OCI-M1 (cell line): ENCODE measurements at regions not wholly inside any gene's neighbourhood (a gene's known extent, or its start where the extent isn't known, plus 50 kb on each side); places are given as distances from the start of the nearest gene placed in this dataset.

Experiments used
- DNase-seq: peaks from one replicate; lab custom pipeline; 2025; lab: John Stamatoyannopoulos, UW

DNA sequence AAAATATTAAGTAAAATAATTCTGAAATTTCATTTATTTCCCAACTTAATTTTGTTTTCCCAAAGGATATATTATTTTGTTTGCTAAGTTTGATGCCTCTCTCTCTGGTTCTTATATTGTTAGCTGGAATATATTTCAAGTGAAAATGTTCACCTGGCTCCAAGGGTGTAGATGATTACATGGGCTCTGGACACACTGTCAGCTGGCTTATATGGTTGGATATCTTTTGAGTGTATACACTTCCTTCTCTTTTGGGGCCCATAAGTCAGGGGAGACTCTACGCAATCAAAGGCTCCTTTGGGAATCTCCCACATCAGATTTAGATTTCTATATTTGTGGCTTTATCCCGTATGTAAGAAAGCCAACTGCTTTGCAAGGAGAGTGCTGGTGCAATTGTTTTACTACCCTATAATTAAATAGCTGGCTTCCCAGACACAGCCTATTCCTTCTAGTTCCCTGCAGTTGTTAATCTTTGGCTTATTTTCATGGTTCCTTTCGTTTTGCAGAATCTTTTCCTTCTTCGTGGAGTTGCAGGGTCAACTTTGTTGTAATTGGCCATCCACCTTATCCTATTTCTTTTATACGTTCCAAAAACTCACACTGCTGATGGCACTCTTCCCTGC, 225.7 kb downstream of the DPH6 start:
- no peak for DNase-seq

DNA sequence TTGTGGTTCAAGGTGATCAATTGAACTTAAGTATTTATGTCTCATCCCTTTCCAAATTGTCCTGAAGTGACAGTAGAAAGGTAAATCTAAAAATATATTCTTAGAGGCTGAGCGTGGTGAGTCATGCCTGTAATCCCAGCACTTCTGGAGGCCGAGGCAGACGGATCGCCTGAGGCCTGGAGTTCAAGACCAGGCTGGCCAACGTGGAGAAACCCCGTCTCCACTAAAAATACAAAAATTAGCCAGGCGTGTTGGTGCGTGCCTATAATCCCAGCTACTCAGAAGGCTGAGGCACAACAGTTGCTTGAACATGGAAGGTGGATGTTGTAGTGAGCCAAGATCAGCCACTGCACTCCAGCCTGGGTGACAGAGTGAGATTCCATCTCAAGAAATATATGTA, 226.6 kb downstream of the DPH6 start:
- no peak for DNase-seq

DNA sequence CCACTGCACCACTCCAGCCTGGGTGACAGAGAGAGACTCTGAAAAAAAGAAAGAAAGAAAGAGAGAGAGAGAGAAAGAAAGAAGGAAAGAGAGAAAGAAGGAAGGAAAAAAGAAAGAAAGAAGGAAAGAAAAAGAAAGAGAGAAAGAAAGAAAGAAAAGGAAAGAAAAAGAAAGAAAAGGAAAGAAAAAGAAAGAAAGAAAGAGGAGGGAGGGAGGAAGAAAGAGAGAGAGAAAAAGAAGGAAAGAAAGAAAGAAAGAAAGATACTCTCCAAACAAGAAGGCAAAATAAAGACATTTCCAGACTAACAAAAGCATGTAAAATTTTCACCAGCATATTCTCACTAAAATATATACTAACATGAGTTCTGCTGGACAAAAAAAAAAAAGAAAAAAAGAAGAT, 228.7 kb downstream of the DPH6 start:
- no peak for DNase-seq

DNA sequence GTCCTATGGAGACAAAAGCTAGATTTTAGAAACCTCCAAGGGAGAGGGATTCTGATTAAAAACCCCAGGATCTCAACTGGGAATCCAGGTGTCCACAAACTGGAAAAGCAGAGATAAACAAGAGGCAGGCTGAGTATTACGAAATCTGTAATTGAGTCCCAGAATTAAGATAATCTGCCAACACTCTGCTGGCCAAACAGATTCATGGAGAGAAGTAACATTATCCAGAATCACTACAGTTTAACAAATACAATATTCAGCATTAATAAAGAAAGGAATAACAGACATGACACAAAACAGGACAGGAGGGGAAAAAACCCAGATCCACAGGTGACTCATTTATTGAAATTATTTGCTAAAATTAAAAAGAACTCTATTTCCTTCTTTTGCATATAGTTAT, 227.2 kb upstream of the NANOGP8 start:
- no peak for DNase-seq

DNA sequence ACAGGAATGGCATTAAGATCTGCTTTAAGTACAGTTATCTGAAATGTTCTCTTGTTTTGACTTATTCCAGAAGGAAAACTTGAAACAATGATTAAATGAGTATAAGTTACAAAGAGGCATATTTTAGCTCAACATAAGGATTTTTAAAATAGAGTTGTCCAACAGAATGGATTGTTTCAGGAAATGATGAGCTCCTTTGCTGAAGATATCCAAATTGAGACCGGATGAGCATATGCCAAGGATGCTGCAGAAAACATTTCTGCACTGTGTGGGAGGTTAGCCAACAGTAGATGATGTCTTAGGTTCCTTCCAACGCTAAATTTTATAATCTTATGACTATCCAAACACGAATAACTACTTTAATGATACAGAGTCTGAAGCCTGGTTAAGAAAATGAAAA, 226.5 kb upstream of the NANOGP8 start:
- no peak for DNase-seq

DNA sequence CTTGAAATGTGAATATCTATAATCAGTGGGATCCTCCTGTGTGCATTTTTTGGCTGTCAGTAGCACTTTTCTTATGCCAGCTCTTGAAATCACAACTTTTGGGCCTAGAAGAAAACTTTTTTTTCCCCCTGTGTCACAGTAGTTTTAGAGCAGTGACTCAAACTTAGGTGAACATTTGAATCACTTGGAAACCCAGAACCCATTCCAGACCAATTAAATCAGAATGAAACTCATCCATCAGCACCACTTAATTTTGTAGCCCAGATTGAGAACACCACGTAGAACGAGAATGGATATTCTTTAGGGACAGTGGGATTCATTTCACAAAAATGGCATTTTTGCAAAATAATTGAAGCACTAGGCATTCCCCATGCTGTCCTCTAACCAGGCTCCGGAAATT, 224.8 kb upstream of the NANOGP8 start:
- DNase-seq = no peak

DNA sequence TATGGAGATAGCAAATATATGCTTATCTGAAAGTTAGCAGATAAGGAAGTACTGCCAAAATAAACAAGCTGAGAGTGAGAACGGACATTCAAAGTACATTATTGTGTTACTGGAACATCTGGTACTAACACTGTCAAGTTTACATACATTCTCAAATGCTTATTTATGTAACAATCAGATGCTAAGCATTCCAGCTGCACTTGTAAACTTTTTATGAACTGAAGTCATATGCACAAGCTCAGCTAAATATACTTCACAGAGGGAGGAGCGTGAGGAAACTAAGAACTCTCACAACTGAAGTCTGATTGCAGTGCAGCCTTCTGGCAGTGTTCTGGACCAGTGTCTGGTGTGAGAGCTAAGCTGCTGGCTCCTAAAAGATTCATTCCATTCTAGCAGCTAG, 223.7 kb upstream of the NANOGP8 start:
- no peak for DNase-seq

DNA sequence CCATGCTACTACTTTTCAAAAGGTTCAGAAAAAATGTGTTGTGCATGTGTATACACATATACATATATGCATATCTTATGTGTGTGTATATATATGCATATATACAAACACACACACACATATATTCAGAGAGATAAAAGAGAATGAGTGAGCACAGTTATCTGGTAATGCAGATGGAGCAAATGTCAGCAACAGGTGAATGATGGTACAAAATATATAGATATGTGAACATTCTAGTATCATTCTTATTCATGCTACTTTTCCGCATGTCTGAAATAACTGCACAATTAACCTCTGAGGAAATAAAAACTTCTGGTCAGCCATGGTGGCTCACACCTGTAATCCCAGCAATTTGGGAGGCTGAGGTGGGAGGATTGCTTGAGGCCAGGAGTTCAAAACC, 222.6 kb upstream of the NANOGP8 start:
- DNase-seq = no peak

DNA sequence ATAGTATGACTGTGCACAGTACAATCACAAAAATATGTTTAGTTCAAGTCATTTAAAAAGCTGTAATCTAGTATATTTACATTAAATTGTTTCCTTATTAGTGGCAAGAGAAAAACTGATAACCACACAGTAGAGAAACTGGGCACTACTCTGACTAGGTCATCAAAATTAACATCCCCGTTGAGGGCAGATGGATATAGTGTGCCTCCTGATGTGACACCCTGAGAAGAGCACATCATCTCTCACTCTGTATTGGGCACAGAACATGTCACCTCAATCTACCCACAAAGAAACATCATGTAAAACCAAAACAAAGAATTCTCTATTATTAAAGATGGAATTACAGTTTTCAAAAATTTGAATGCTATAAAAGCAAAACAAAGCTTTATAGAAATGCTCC, 221.9 kb upstream of the NANOGP8 start:
- DNase-seq = no peak

DNA sequence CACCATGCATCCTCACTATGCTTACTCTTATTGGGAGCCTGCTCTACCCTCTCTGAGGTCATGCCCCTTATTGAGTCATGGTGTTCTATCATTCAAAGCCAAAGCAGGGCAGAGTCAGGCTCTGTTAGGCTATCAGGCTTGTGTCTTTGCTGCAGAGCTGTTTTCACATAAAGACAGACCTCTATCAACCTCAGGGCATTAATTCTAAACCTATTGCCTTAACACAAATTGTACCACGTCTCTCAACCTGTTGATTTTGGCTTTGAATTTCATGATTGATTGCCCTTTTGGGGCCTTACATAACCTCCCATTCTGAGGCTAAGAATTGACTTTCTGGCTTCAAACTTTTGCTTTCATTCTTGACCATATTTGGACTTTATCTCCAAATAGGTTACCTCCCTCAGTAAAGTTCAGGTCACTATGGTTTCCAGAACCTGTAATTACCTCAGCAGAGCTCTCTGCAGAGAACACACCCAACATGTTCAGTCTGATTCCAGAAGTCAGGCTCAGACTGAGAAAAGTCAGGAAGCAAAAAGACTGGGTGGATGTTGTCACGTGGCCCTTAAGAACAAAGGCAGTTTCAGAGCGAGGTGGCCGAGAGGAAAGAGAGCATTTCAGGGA, 221.4 kb upstream of the NANOGP8 start:
- peak; percentile 56 for DNase-seq

DNA sequence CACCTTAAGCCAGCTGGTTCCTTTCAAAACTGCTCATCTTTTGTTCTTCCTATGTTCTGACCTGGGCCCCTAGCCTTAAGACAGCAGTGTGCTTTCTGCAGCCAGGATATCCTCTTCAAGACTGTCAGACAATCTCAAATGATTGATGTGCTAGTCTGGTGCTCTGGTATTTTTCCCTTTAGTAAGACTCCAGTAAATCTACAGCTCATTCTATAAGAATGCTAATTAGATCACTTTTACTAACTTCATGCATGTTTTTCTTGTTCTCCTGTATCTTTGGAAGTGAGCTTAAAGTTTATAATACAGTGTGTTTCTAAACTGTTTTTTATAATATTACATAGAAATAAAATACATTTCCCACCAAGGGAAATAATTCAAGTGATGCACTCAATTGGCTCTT, 220.9 kb upstream of the NANOGP8 start:
- DNase-seq = no peak

DNA sequence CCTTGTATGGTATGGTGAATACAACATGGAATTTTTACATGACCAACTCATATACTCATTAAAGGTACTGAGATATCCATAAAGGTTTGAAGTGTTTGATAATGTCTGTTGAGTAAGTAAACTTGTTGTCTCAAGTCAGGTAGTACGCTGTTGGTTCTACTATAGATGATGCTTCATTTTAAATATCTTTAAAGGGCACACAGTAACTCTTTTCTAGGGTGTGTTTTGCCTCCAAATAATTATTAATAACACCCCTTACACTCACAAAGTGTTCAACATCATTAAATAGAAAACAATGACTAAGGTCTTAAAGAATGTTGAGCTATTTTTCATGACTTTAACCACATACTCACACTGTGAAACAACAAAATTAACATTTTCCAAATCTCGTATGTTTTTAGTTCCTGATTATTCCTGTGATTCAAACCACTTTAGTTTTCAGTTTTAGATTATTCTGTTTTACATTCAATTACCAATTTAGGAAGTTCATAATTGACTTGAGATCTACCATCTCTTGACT, 220.0 kb upstream of the NANOGP8 start:
- DNase-seq = no peak

DNA sequence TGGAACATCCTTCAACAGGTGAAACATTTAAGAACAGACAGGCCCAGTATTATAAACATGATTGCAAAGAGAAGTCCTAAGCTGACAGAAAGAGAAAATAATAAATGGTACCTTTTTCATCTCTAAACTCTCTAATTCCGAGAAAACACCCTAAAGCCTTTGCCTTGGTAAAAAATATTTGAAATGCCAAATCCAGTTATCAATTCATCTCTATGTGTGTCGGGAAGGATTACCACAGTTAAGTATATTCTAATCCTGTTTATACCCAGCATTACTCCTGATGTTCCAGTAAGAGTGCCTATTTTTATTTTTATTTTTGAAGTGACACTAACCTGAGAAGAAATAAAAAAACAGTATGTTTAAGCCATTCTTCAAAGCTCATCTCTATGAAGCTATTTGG, 219.3 kb upstream of the NANOGP8 start:
- DNase-seq = no peak

DNA sequence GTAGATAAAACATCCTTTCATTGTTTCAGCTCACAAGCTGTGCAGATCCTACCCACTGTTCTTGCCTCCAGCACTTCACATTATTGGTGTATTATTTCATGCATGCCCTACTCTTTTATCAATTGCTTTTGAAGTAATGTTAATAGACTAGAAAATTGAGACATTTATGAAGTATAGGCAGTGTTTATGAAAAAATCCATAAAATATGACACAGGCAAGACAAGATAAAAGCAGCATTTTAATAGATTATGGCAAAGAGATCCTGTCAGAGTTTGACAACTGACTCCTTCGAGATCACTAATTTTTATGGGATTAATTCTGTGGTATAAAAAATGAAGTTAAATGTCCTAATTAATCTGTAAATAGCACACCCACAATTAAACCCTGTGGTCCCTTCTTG, 217.2 kb upstream of the NANOGP8 start:
- DNase-seq = no peak

DNA sequence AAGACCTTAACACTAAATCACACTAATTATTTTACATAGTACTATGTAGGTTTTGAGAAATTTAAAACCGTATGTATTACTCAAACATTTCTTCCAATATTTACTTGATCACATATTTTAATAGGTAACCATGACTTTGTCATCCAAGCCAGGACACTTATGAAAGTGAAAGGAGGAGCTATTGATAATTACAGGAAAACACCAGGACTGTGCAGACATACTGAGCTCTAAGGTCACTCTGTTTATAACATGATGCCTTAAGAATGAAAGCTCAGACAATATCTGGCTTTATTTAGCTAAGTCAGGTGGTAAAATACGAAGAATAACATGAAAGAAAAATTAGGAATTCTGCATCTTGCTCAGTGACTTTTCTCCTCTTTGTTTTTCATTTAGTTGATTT, 216.0 kb upstream of the NANOGP8 start:
- DNase-seq = no peak

DNA sequence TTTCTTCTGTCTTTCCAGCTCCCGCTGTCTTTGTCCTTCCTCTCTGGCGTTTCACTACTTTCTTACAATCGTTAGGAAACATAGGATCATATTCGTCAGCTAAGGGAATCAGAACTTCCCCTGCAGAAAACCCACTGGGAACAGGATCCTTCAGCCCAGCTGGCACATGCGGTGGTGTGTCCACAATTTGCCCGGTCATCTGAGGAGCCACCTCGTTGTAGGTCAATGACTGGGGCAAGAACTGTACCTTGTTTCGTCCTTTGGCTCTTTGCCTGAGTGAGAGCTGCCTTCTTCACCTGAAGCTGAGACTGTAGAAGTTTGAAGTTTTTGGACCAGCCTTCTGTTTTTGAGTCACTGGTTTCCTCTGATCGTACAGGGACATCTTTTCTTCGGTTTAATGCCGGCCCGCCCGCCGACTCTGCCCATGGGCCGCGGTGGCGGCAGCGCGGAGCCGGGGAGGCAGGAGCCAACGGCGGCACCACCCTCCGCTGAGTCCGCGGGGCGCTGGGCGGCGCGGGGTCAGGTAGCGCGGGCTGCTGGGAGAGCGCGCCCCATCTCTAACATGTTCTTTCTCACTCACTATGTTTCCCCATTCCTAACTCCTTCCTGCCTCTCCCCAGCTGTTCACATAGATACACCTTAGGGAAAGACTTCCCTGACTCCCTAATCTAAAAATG, 214.1 kb upstream of the NANOGP8 start:
- DNase-seq = no peak

DNA sequence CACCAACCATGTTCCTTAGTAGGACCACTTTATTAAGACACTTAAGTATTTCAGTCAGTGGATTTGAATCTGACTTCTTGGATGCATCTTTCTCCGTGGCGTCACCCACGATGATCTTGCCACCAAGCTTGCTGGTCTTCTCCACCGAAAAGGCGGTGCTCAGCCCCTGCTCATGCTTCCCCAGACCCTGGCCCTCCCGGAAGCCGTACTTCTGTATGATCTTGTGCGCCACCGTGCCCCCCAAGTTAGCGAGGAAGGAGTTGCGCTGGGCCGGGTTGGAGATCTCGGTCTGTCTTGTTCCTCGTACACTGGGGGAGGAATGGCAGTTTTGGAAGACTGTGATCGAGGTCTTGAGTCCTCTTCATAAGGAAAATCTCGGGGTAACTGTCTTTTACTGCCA, 213.4 kb upstream of the NANOGP8 start:
- DNase-seq = no peak

DNA sequence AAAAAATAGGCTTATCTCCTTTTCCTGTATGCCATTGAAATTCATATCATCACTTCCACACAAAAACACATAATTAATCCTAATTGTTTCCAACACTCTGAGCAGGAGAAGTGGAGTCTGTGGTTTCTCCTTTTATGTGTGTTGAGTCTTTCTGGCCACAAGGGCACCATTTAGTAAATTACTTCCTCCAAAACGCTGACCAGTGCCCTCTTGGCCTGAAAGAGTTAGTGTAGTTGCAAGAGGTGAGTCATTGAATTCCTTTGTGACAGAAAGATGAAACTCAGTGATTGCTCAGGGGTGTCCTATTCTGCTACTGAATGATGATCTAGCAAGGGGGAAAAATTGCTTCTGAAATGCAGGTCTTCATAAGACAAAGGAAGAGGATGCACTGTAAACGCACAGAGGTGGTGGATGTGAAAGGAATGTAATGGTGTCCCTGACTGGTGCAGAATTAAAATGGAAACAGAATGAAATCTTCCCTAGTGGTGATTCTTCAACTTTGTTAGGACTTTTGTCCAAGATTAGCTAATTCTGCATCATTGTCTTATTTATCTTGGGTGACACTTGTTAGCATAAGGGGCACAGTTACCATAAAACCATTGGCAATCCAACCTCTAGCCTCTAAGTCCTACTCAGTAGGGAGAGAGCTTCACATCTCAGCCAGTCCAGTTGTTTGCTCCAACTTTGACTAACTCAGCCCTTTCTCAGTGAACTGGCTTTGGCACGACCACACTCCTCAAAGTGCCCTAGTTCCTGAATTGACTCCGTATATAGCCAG, 208.4 kb upstream of the NANOGP8 start:
- DNase-seq = peak; percentile 39

DNA sequence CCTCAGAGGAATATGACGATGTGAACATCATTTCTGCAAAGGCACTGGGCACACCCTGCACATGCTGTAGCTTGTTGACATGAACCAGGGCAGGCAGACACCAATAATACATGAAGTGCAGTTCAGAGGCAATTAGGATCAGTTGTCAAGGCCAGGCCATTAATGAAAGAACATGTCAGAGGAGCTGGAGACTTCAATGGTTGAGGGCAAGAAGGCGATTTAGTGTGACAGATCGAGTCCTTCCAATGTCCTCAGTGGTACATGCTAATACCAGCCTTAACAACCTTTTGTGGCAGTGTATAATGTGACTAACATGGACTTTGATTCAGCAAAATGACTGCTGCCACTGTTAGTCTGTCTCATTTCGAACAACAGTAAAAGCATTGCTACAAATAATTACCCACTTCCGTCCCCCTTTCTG, 205.2 kb upstream of the NANOGP8 start:
- no peak for DNase-seq

DNA sequence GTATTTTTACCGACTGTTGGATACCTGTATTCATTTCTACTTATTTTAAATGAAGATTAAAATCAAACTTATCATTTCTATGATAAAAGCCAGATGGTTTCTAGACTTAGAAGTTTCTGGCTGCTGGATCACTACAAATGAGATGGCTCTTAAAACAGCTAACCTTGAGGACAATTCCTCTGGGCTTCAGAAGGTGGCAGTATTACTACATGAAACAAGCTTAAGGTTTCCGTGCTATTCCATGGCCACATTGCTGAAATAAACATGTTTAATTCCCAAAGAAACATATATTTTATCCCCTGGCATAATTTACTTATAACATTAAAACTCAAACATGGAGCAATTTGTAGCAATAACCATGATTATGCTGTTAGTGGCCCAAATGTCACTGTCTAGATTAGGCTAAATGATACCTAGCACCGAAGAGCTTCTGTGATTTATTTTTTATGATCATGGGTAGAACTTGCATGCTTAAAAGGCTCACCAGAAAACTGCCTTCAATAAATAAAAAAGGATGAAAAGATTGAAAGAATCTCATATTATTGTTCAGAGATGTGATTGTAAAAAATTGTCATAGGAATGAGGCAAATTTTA, 204.0 kb upstream of the NANOGP8 start:
- DNase-seq = peak; percentile 59

DNA sequence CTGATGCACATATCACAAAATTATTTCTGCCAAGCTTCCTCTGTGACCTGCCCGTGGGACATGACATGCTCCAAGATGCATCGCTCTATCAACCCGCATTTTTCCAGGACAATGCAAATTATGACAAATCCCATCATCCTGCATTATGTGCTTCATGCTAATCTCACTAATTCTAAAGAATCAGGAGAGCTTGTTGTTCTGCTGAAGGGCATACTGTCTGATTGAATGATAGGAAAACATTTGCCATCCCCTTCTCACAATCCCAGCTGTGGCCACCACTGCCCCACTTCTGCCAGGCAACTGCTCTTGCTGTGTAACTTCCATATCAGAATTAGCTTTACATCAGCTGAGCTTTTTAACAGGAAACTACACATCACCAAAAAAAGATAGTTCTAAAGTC, 203.5 kb upstream of the NANOGP8 start:
- DNase-seq = no peak

DNA sequence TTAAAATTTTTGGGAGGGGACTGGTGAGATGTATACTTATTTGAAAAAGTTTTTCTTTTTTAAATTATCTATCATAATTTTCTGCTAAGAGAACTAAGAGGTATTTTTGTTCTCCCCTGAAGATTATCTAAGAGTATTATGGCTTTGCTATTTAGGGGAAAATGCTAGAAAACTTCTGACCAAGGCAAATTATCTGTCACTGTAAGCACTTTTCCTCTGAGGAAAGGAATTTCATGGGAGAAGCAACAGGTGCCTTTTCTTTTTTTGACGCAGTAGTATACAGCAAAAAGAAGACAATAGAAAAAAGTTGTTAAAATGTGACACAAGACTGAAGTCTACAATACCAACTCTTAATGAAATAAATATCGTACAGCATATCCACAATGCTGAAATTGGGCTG, 201.6 kb upstream of the NANOGP8 start:
- no peak for DNase-seq
